KMS-11 (cell line): ENCODE measurements at regions not wholly inside any gene's neighbourhood (a gene's known extent, or its start where the extent isn't known, plus 50 kb on each side); places are given as distances from the start of the nearest gene placed in this dataset.

ENCODE experiments used
- H2AFZ ChIP-seq: fragments of 200-600 bp; sonication (generic); 2 replicates; pipeline ENCODE4 v1.6.1; 2016; ENCODE audit warnings: antibody characterized with exemption, mixed run types, low read depth
- H3K27ac ChIP-seq: fragments of 200-600 bp; sonication (generic); 2 replicates; pipeline ENCODE4 v1.6.1; 2016; ENCODE audit warnings: mild to moderate bottlenecking, mixed run types
- H3K27me3 ChIP-seq: fragments of 200-600 bp; sonication (generic); 2 replicates; pipeline ENCODE4 v1.6.1; 2017; ENCODE audit warnings: mild to moderate bottlenecking, low read depth, mixed run types, moderate library complexity; ENCODE audit not compliant: insufficient read depth
- H3K36me3 ChIP-seq: fragments of 200-600 bp; sonication (generic); 2 replicates; pipeline ENCODE4 v1.6.1; 2017; ENCODE audit warnings: mild to moderate bottlenecking, mixed run types; ENCODE audit not compliant: insufficient read depth
- H3K4me1 ChIP-seq: fragments of 200-600 bp; sonication (generic); 2 replicates; pipeline ENCODE4 v1.6.1; 2016; ENCODE audit warnings: mild to moderate bottlenecking, low read depth, mixed run types; ENCODE audit not compliant: poor library complexity, severe bottlenecking
- H3K4me2 ChIP-seq: fragments of 200-600 bp; sonication (generic); 2 replicates; pipeline ENCODE4 v1.7.0; 2016; ENCODE audit warnings: mild to moderate bottlenecking, mixed run types
- H3K4me3 ChIP-seq: fragments of 200-600 bp; sonication (generic); IDR thresholded peaks from 2 replicates; pipeline ENCODE4 v1.6.1; 2017; ENCODE audit warnings: low read depth, low read length, mixed read lengths; ENCODE audit not compliant: insufficient read depth
- H3K79me2 ChIP-seq: fragments of 200-600 bp; sonication (generic); 2 replicates; pipeline ENCODE4 v1.6.1; 2016; ENCODE audit warnings: low read depth, mixed run types; ENCODE audit not compliant: insufficient read depth
- H3K9ac ChIP-seq: fragments of 200-600 bp; sonication (generic); 2 replicates; pipeline ENCODE4 v1.6.1; 2016; ENCODE audit warnings: mild to moderate bottlenecking, mixed run types
- H4K20me1 ChIP-seq: fragments of 200-600 bp; sonication (generic); 2 replicates; pipeline ENCODE4 v1.6.1; 2016; ENCODE audit warnings: mild to moderate bottlenecking, mixed run types; ENCODE audit not compliant: insufficient read depth
- CTCF ChIP-seq: fragments of 200-600 bp; sonication (generic); conservative IDR thresholded peaks from 2 replicates; pipeline ENCODE4 v1.6.1; 2017; ENCODE audit warnings: low read depth, mild to moderate bottlenecking, antibody characterized with exemption, low read length, moderate library complexity, mixed read lengths

GRCh38 chr2:180101846-180102245, 94.7 kb upstream of the CWC22 start:
- Histone ChIP-seq H3K9ac (no peak overlapping the region), H3K4me3 (no peak overlapping the region), H3K79me2 (no peaks in the 10 kb centered on the region), H3K27me3 (no peaks in the 10 kb centered on the region), H2AFZ (no peak overlapping the region), H3K4me2 (no peak overlapping the region), H3K36me3 (no peaks in the 10 kb centered on the region), H3K27ac (no peak overlapping the region), H3K4me1 (no peaks in the 10 kb centered on the region), H4K20me1 (no peaks in the 10 kb centered on the region)
- TF ChIP-seq CTCF = no peak

- Histone ChIP-seq H3K27ac (no peak overlapping the region), H3K79me2 (no peaks in the 10 kb centered on the region), H2AFZ (no peak overlapping the region), H3K27me3 (no peaks in the 10 kb centered on the region), H4K20me1 (no peaks in the 10 kb centered on the region), H3K36me3 (no peaks in the 10 kb centered on the region), H3K4me2 (no peak overlapping the region), H3K4me1 (no peaks in the 10 kb centered on the region), H3K9ac (no peak overlapping the region), H3K4me3 (no peak overlapping the region)
- no peak for TF ChIP-seq CTCF
These were observed 92.2 kb upstream of the CWC22 start for GRCh38 chr2:180099308-180099707.

GRCh38 chr2:180085144-180085543, 78.0 kb upstream of the CWC22 start:
- Histone ChIP-seq H3K79me2 (no peaks in the 10 kb centered on the region), H3K27me3 (no peaks in the 10 kb centered on the region), H3K27ac (no peak overlapping the region), H3K4me1 (no peaks in the 10 kb centered on the region), H3K9ac (no peak overlapping the region), H2AFZ (no peak overlapping the region), H3K4me2 (no peak overlapping the region), H4K20me1 (no peaks in the 10 kb centered on the region), H3K4me3 (no peak overlapping the region), H3K36me3 (no peaks in the 10 kb centered on the region)
- TF ChIP-seq CTCF = no peak

GRCh38 chr2:180077295-180077906, 70.3 kb upstream of the CWC22 start:
- no peaks in the 10 kb centered on the region for H3K79me2 ChIP-seq
- no peak overlapping the region for H3K4me2 ChIP-seq
- H4K20me1 ChIP-seq = no peaks in the 10 kb centered on the region
- no peak overlapping the region for H3K27ac ChIP-seq
- H2AFZ ChIP-seq = no peak overlapping the region
- H3K4me3 ChIP-seq = no peak overlapping the region
- TF ChIP-seq CTCF = peak; percentile 77
- H3K9ac ChIP-seq = no peak overlapping the region
- H3K27me3 ChIP-seq = no peaks in the 10 kb centered on the region
- H3K36me3 ChIP-seq = no peaks in the 10 kb centered on the region
- H3K4me1 ChIP-seq = no peaks in the 10 kb centered on the region
